Neural cell (in vitro differentiated cells): ENCODE measurements at regions not wholly inside any gene's neighbourhood (a gene's known extent, or its start where the extent isn't known, plus 50 kb on each side); places are given as distances from the start of the nearest gene placed in this dataset.

ENCODE experiments used
- H2AFZ ChIP-seq: fragments of 200-600, 300-800 bp; sonication (generic), shearing (Covaris generic); 2 replicates; pipeline ENCODE4 v1.6.0; 2014; ENCODE audit warnings: low read depth, mild to moderate bottlenecking, antibody characterized with exemption, low read length, moderate library complexity
- H3F3A ChIP-seq: fragments of 200-600 bp; shearing (Covaris generic); 2 replicates; pipeline ENCODE4 v1.6.1; 2016; ENCODE audit warnings: mild to moderate bottlenecking, moderate library complexity, mixed read lengths, antibody characterized with exemption, low read length; ENCODE audit not compliant: insufficient read depth, poor library complexity, severe bottlenecking
- H3K27ac ChIP-seq: fragments of 200-600, 300-800 bp; sonication (generic), shearing (Covaris generic); 2 replicates; pipeline ENCODE4 v1.5.1; 2014; ENCODE audit warnings: mild to moderate bottlenecking, low read length, moderate library complexity
- H3K27me3 ChIP-seq: fragments of 300-800, 200-600 bp; sonication (generic), shearing (Covaris generic); 2 replicates; pipeline ENCODE4 v1.6.0; 2014; ENCODE audit warnings: mild to moderate bottlenecking, low read depth, low read length, moderate library complexity; ENCODE audit not compliant: insufficient read depth
- H3K36me3 ChIP-seq: fragments of 300-800, 200-600 bp; sonication (generic), shearing (Covaris generic); 2 replicates; pipeline ENCODE4 v1.5.1; 2014; ENCODE audit warnings: mild to moderate bottlenecking, antibody characterized with exemption, low read length, moderate library complexity; ENCODE audit not compliant: insufficient read depth
- H3K4me2 ChIP-seq: fragments of 300-800, 200-600 bp; sonication (generic), shearing (Covaris generic); 2 replicates; pipeline ENCODE4 v1.6.0; 2014; ENCODE audit warnings: mild to moderate bottlenecking, low read length
- H3K4me3 ChIP-seq: fragments of 300-800, 200-600 bp; sonication (generic), shearing (Covaris generic); 2 replicates; pipeline ENCODE4 v1.5.1; 2014; ENCODE audit warnings: mild to moderate bottlenecking, low read length, moderate library complexity
- H3K79me2 ChIP-seq: fragments of 200-600 bp; shearing (Covaris generic); replicated peaks from 2 replicates; pipeline ENCODE4 v1.6.0; 2014; ENCODE audit warnings: mild to moderate bottlenecking, low read length, moderate library complexity; ENCODE audit not compliant: insufficient read depth
- H3K9ac ChIP-seq: fragments of 300-800, 200-600 bp; sonication (generic), shearing (Covaris generic); 2 replicates; pipeline ENCODE4 v1.6.1; 2016; ENCODE audit warnings: mild to moderate bottlenecking, low read length, mixed read lengths
- H3K9me2 ChIP-seq: fragments of 200-600 bp; shearing (Covaris generic); 2 replicates; pipeline ENCODE4 v1.6.1; 2016; ENCODE audit warnings: mild to moderate bottlenecking, low read length, mixed read lengths; ENCODE audit not compliant: insufficient read depth
- H3K9me3 ChIP-seq: fragments of 200-600, 300-800 bp; sonication (generic), shearing (Covaris generic); 2 replicates; pipeline ENCODE4 v1.6.1; 2016; ENCODE audit warnings: mild to moderate bottlenecking, mixed run types, low read length, moderate library complexity, mixed read lengths
- H4K20me1 ChIP-seq: fragments of 200-600 bp; shearing (Covaris generic); 2 replicates; pipeline ENCODE4 v1.6.1; 2016; ENCODE audit warnings: mild to moderate bottlenecking, mixed run types; ENCODE audit not compliant: insufficient read depth
- EP300 ChIP-seq: fragments of 450-650 bp; conservative IDR thresholded peaks from 2 replicates; pipeline ENCODE4 v1.6.1; 2014; ENCODE audit warnings: antibody characterized with exemption, mild to moderate bottlenecking, moderate library complexity; ENCODE audit not compliant: poor library complexity, severe bottlenecking
- EZH2 ChIP-seq: fragments of 200-600, 300-800 bp; shearing (Covaris generic), sonication (generic); IDR thresholded peaks from 2 replicates; pipeline ENCODE4 v1.6.1; 2014; ENCODE audit warnings: antibody characterized with exemption, low read length, borderline replicate concordance, mild to moderate bottlenecking; ENCODE audit not compliant: insufficient read depth, poor library complexity, severe bottlenecking
- MXI1 ChIP-seq: fragments of 450-650 bp; conservative IDR thresholded peaks from 2 replicates; pipeline ENCODE4 v1.6.1; 2014; ENCODE audit warnings: antibody characterized with exemption, mild to moderate bottlenecking; ENCODE audit not compliant: poor library complexity, severe bottlenecking
- POLR2AphosphoS5 ChIP-seq: IDR thresholded peaks from 2 replicates; pipeline ENCODE4 v1.6.1; 2012
- RAD21 ChIP-seq: fragments of 450-650 bp; conservative IDR thresholded peaks from 2 replicates; pipeline ENCODE4 v1.6.1; 2014; ENCODE audit warnings: antibody characterized with exemption, mild to moderate bottlenecking, moderate library complexity
- SMC3 ChIP-seq: fragments of 450-650 bp; conservative IDR thresholded peaks from 2 replicates; pipeline ENCODE4 v1.6.1; 2014; ENCODE audit warnings: antibody characterized with exemption, mild to moderate bottlenecking, moderate library complexity; ENCODE audit not compliant: poor library complexity
- TAF1 ChIP-seq: IDR thresholded peaks from 2 replicates; pipeline ENCODE4 v1.6.1; 2012; ENCODE audit warnings: low read depth
- TF ChIP-seq, protein P1 (sequence below): fragments of 450-650 bp; IDR thresholded peaks from 2 replicates; pipeline ENCODE4 v1.5.1; 2014; ENCODE audit warnings: antibody characterized with exemption, mild to moderate bottlenecking, moderate library complexity; ENCODE audit not compliant: poor library complexity, severe bottlenecking
- TF ChIP-seq, protein P2 (sequence below): IDR thresholded peaks from 2 replicates; pipeline ENCODE4 v1.6.1; 2012; ENCODE audit warnings: borderline replicate concordance

DNA sequence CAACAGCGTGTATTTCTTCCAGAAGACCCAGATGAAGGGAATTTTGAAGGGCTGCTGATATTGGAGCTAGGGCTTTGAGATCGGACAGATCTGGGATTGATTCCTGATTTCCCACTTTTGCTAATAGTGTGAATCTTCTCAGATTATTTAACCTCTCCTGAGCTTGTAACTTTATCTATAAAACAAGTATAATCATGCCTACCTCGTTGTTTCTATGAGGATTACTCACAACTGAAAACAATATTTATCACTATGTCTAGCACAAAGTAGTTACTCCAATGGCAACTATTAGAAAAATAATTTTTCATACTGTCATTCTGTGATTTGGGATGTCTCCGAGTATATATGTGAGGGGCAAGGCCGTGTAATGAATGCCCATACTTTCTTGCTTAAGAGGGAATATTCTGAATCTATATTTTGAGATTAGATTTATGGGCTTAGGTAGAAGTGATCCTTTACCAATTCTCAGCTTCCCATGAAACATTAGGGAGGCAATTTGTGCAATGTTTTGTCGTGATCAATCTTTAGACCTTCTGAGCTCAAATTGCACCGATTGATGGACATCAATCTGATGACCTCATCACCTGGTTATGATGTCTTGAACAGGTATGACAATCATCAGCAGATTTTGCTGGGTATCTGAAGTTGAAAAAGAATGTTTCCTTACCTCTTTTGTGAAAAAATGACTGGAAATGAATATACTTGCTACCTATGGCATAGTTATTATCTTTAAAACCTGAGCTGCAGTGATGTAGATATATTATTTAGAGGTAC is 339.9 kb downstream of the KCNS3 start:
- H3K27ac ChIP-seq, result no peak overlapping the region
- no peak overlapping the region for H3K9ac ChIP-seq
- H3K4me3 ChIP-seq, result no peak overlapping the region
- H3K79me2 ChIP-seq, result no peaks in the 10 kb centered on the region
- no peaks in the 10 kb centered on the region for H3K36me3 ChIP-seq
- no peak overlapping the region for H3K4me2 ChIP-seq
- H3K9me3 ChIP-seq, result no peaks in the 10 kb centered on the region
- no peaks in the 10 kb centered on the region for H4K20me1 ChIP-seq
- no peaks in the 10 kb centered on the region for H3K27me3 ChIP-seq
- no peaks in the 10 kb centered on the region for H3F3A ChIP-seq
- TF ChIP-seq EP300 (no peak), MXI1 (no peak), TAF1 (no peak), SMC3 (no peak), EZH2 (no peak), POLR2AphosphoS5 (no peak), RAD21 (no peak)
- TF ChIP-seq, protein P1, sequence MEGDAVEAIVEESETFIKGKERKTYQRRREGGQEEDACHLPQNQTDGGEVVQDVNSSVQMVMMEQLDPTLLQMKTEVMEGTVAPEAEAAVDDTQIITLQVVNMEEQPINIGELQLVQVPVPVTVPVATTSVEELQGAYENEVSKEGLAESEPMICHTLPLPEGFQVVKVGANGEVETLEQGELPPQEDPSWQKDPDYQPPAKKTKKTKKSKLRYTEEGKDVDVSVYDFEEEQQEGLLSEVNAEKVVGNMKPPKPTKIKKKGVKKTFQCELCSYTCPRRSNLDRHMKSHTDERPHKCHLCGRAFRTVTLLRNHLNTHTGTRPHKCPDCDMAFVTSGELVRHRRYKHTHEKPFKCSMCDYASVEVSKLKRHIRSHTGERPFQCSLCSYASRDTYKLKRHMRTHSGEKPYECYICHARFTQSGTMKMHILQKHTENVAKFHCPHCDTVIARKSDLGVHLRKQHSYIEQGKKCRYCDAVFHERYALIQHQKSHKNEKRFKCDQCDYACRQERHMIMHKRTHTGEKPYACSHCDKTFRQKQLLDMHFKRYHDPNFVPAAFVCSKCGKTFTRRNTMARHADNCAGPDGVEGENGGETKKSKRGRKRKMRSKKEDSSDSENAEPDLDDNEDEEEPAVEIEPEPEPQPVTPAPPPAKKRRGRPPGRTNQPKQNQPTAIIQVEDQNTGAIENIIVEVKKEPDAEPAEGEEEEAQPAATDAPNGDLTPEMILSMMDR, result no peak
- TF ChIP-seq, protein P2, sequence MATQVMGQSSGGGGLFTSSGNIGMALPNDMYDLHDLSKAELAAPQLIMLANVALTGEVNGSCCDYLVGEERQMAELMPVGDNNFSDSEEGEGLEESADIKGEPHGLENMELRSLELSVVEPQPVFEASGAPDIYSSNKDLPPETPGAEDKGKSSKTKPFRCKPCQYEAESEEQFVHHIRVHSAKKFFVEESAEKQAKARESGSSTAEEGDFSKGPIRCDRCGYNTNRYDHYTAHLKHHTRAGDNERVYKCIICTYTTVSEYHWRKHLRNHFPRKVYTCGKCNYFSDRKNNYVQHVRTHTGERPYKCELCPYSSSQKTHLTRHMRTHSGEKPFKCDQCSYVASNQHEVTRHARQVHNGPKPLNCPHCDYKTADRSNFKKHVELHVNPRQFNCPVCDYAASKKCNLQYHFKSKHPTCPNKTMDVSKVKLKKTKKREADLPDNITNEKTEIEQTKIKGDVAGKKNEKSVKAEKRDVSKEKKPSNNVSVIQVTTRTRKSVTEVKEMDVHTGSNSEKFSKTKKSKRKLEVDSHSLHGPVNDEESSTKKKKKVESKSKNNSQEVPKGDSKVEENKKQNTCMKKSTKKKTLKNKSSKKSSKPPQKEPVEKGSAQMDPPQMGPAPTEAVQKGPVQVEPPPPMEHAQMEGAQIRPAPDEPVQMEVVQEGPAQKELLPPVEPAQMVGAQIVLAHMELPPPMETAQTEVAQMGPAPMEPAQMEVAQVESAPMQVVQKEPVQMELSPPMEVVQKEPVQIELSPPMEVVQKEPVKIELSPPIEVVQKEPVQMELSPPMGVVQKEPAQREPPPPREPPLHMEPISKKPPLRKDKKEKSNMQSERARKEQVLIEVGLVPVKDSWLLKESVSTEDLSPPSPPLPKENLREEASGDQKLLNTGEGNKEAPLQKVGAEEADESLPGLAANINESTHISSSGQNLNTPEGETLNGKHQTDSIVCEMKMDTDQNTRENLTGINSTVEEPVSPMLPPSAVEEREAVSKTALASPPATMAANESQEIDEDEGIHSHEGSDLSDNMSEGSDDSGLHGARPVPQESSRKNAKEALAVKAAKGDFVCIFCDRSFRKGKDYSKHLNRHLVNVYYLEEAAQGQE, result no peak
- no peak overlapping the region for H2AFZ ChIP-seq
- H3K9me2 ChIP-seq, result no peaks in the 10 kb centered on the region

DNA sequence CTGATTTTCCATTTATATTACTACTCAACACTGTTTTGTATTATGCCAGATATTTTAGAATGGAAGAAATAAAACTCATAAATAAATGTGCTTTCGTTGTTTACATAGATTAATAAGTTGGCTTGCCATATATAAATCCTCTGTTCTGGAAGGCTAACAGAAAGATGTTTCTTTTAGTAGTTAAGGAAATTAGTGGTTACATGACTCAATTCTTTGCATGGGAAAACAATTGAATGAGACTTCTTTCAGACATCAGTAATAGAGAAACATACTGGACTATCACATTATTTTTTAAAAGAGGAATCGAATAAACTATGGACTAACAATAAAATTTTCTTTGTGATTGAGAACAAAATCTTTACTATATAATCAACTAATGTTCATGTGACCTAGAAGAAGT is 336.5 kb downstream of the KCNS3 start:
- Histone ChIP-seq H4K20me1 (no peaks in the 10 kb centered on the region), H3K27ac (no peak overlapping the region), H3K9me3 (no peaks in the 10 kb centered on the region), H3K36me3 (no peaks in the 10 kb centered on the region), H3K4me2 (no peak overlapping the region), H3K79me2 (no peaks in the 10 kb centered on the region), H3K4me3 (no peak overlapping the region), H3K27me3 (no peaks in the 10 kb centered on the region), H3F3A (no peaks in the 10 kb centered on the region), H2AFZ (no peak overlapping the region), H3K9me2 (no peaks in the 10 kb centered on the region), H3K9ac (no peak overlapping the region)
- TF ChIP-seq SMC3, result no peak
- TF ChIP-seq MXI1, result no peak
- TF ChIP-seq EZH2, result no peak
- no peak for TF ChIP-seq POLR2AphosphoS5
- TF ChIP-seq EP300, result no peak
- TF ChIP-seq, protein P2, result no peak
- TF ChIP-seq, protein P1, result no peak
- TF ChIP-seq TAF1, result no peak
- no peak for TF ChIP-seq RAD21
